ENCODE measurements at regions not wholly inside any gene's neighbourhood (a gene's known extent, or its start where the extent isn't known, plus 50 kb on each side); places are given as distances from the start of the nearest gene placed in this dataset.
"Not testable (repeated sequence)": the region's sequence is repeated elsewhere in the genome, so short reads cannot be mapped to it uniquely, and the experiment has no call there.

- DNase-seq (ENCODE audit: low read depth): no peak
These were observed 689.7 kb upstream of the BCHE start for GRCh38 chr3:166526881-166527280.

- no peak for DNase-seq (ENCODE audit: low read depth)
These were observed 684.8 kb upstream of the BCHE start for GRCh38 chr3:166522017-166522416.

- no peak for DNase-seq (ENCODE audit: low read depth)
These were observed 682.2 kb upstream of the BCHE start for GRCh38 chr3:166519443-166519842.

- no peak for DNase-seq (ENCODE audit: low read depth)
These were observed 680.8 kb upstream of the BCHE start for GRCh38 chr3:166518040-166518439.

DNA sequence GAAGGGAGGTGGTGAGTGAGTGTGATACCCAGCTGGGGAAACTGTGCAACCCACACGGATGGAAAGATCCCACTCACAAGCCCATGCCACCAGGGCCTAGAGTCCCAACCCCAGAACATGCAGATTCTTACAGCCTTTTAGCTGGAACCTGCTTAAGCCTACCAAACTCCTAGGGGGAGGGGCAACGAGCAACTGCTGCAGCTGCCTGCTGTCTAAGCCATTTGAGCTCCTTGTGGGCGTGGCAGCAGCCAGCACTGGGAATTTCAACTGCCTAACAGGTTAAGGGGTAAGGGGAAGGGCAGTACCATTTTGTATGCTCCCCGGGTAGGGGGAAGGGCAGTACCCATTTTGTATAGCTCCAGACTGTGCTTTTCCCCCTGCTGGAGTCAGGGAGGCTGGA lies 673.2 kb upstream of the BCHE start:
- no peak for DNase-seq (ENCODE audit: low read depth)

DNA sequence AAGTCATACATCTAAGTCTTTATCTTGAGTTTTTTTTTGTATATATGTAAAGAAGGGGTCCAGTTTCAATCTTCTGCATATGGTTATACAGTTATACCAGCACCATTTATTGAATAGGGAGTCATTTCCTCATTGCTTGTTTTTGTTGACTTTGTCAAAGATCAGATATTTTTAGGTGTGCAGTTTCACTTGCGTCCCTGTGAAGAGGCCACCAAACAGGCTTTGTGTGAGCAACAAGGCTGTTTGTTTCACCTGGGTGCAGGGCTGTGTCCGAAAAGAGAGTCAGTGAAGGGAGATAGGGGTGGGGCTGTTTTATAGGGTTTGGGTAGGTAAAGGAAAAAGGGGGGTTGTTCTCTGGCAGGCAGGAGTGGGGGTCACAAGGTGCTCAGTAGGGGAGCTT lies 663.2 kb upstream of the BCHE start:
- not testable (repeated sequence) for DNase-seq (ENCODE audit: low read depth)

- DNase-seq (ENCODE audit: low read depth): no peak
These were observed 662.4 kb upstream of the BCHE start for GRCh38 chr3:166499636-166500035.

GRCh38 chr3:166498446-166498845 lies 661.2 kb upstream of the BCHE start:
- DNase-seq (ENCODE audit: low read depth): no peak

GRCh38 chr3:166489826-166490225 lies 652.6 kb upstream of the BCHE start:
- DNase-seq (ENCODE audit: low read depth): no peak

GRCh38 chr3:166488977-166489672 lies 651.9 kb upstream of the BCHE start:
- no peak for DNase-seq (ENCODE audit: low read depth)

GRCh38 chr3:166484470-166484869 lies 647.2 kb upstream of the BCHE start:
- no peak for DNase-seq (ENCODE audit: low read depth)

GRCh38 chr3:166481340-166481739 lies 644.1 kb upstream of the BCHE start:
- no peak for DNase-seq (ENCODE audit: low read depth)

- no peak for DNase-seq (ENCODE audit: low read depth)
These were observed 641.1 kb upstream of the BCHE start for GRCh38 chr3:166478356-166478755.

- no peak for DNase-seq (ENCODE audit: low read depth)
These were observed 636.3 kb upstream of the BCHE start for GRCh38 chr3:166473501-166473900.

GRCh38 chr3:166472015-166472414 lies 634.8 kb upstream of the BCHE start:
- no peak for DNase-seq (ENCODE audit: low read depth)

- no peak for DNase-seq (ENCODE audit: low read depth)
These were observed 634.0 kb upstream of the BCHE start for GRCh38 chr3:166471074-166471767.

DNA sequence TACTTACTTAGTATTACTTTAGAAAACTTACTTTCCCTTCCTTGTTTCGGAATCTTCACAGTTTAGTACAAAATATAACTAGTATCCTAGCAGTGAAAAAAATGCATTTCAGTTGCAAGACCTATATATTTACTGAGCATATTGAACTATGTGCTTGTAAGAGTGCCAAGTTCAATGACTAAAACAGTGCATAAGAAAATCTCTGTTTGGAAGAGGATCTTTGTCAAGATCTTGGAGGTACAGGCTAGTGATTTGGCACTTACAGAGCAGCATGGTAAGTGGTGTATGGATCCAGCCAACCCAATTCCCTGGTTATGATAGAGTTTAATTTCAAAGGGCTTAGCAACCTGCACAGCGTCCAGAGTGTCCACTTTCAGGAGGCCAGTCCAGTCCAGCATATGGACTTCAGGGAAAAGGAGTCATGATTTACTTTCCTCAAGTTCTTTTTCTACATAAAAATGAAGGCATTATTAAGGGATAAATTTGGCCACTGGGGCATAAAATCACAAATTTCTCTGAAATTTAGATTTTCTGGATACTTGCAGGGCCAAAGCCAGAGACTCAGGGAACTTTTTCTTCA lies 625.8 kb upstream of the BCHE start:
- DNase-seq (ENCODE audit: low read depth): peak; percentile 4

- DNase-seq (ENCODE audit: low read depth): no peak
These were observed 624.4 kb upstream of the BCHE start for GRCh38 chr3:166461626-166462025.

GRCh38 chr3:166457382-166457781 lies 620.2 kb upstream of the BCHE start:
- DNase-seq (ENCODE audit: low read depth): no peak

DNA sequence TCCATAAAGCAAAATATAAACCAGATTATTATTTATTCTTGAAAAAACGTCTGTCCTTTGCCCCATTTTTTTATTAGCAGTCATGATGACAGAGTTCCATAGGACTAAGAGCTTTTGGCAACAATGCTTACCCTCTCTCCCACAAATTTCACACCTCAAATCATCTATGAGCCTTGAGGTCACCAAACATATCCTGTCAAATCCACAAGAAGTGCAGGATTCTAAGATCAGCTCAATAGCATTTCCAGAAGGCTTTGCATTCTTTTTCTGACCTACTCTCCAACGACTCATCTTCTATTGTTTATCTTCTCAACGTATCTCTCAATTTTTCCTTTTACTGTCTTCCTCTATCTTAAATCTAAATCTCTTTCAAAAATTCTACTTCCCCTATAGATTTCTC lies 619.1 kb upstream of the BCHE start:
- no peak for DNase-seq (ENCODE audit: low read depth)

GRCh38 chr3:166455744-166456143 lies 618.5 kb upstream of the BCHE start:
- no peak for DNase-seq (ENCODE audit: low read depth)

DNA sequence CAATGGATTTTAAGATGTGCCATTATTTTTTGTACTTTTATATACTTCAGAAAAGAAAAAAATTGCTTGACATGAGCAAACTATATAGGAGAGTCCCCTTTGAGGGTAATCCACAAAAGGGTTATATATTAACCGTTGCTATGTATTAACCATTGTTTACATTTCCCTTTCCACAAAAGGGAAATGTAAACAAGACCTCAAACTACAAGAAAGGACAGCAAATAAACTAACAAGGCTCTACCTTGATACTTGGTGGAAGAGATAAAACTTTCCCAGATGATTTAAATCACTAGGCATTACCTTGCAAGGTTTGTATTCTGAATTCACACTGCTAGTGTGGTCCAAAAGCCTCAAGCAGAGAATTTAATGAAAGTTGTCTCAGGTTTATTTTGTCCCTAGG lies 616.3 kb upstream of the BCHE start:
- no peak for DNase-seq (ENCODE audit: low read depth)

DNA sequence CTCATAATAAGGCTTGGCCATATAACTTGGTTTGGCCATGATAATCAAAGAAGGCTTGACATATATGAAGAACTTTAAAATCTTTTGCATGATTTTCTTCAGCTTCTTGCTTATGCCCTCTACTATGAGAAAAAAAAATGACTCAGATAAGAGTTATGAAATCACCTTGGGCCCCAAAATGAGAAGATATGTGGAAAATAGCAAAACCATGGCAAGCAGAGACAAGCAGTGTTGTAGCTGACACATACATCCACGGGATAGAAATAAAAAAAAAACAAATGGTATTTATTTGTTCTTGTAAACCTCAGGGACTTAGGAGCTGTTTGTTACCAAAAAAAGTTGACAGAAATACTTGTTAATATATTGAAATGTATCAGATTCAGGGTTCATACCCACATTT lies 614.8 kb upstream of the BCHE start:
- no peak for DNase-seq (ENCODE audit: low read depth)

All from forelimb muscle (tissue), 1 donor.